ENCODE measurements at regions not wholly inside any gene's neighbourhood (a gene's known extent, or its start where the extent isn't known, plus 50 kb on each side); places are given as distances from the start of the nearest gene placed in this dataset.
A peak's percentile ranks its signal among the peaks of the same experiment; 100 is the strongest.

DNA sequence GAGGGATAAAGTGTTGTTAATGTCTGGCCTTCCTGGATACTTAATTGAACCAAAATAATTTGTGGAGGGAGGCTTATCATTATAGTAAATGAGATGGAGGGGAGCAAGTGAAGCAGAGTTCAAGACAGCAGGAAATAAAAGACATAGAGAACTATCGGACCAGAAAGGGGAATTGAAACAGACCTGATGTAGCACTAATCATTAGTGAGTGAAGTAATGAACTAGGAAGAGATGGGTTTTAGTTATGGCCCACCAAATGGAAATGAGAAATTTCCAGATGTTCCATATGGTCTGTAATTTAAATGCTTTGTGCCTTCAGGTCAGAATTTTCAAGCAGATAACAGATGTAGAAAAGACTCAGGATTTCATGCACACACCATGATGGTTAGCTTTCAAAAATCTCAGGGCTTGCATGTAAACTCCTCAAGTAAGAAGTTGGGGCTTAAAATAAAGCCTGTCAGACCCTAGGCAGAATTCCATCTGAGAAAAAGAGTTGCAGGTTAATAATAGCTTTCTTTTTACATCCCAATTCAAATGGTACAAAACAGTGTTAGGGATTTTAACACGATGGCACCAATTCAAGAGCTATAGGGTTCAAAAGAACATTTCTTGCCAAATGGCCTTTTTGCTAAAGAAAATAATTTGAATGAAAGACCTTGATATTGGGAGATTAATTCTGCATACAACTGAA lies 355.8 kb downstream of the FSCB start:
- DNase-seq (ENCODE audit: low spot score): peak; percentile 92

GRCh38 chr14:44149597-44149996 lies 357.5 kb downstream of the FSCB start:
- no peak for DNase-seq (ENCODE audit: low spot score)

DNA sequence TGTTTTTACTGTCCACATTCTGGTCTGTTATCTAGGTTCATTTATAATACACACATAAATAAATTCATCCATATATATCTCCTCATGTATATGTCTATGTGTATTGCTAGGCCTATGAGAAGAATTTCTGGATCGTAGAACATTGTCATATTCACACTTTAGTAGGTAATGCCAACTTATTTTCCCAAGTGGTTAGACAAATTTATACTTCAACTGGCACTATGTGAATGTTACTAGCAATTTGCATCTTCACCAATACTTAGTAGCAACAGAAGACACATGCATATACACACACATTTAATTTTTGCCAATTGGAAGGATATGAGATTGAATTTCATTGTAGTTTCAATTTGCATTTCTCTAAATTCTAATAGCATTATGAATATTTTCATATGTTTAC lies 365.1 kb downstream of the FSCB start:
- DNase-seq (ENCODE audit: low spot score): no peak

GRCh38 chr14:44135972-44136371 lies 371.1 kb downstream of the FSCB start:
- DNase-seq (ENCODE audit: low spot score): no peak

DNA sequence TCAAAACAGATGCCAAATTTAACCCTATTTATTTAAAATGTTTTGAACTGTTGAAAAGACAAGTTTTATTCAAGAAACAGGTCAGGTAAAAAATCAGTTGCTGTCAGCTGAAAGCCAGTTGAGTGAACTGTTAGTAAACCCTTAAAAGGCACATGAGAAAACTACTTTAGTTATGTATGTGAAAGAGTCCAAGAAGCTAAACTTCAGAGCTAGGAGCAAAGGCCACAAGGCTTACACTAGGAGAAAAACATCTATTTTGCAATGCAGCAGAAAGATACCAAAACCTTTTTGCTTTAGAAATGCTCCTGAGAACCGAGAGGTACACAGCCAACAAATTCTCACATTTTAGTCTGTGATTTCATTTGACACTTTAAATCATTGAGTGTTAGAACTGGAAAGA lies 375.2 kb downstream of the FSCB start:
- DNase-seq (ENCODE audit: low spot score): no peak

DNA sequence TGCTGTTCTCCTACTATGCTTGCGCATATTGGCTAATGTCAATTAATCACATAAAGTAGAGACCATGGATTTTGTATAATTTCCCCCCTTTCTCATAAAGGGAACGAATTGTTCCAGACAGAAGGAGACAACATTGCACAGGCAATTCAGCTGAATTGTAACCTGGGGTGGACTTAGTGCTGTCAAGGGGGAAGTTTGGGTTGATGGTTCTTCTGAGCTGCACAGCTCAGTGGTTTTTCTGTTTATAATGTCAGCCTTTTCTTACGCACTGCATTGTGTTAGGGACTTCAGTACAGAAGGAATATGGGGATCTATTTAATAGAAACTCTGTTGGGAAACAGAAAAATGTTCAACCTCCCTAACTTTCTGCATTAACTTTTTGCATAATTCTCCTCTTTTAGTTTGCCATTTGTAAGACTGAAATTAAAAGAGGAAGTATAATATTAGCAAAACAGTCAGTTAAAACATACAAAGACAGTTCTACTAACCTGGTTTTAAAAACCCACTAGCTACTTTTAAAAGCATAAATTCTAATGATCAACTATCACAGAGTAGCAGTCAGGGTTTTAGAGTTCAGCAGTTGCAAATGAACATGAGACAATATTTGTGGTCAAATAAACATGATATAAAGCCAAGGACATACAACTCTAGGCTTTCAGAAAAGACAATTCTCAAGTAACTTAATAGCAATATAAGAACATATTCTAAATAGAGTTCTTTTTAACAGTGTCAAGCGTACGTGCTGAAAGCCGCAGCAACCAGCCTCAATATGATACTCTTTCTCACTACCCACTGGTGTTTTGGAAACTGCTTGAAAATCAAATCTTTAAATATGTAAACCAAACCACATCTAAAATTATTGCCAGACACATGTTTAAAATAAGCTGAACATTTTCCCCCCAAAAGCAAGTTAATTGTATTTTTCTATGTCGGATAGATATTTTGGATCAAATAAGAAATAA lies 393.0 kb downstream of the FSCB start:
- DNase-seq (ENCODE audit: low spot score): no peak

DNA sequence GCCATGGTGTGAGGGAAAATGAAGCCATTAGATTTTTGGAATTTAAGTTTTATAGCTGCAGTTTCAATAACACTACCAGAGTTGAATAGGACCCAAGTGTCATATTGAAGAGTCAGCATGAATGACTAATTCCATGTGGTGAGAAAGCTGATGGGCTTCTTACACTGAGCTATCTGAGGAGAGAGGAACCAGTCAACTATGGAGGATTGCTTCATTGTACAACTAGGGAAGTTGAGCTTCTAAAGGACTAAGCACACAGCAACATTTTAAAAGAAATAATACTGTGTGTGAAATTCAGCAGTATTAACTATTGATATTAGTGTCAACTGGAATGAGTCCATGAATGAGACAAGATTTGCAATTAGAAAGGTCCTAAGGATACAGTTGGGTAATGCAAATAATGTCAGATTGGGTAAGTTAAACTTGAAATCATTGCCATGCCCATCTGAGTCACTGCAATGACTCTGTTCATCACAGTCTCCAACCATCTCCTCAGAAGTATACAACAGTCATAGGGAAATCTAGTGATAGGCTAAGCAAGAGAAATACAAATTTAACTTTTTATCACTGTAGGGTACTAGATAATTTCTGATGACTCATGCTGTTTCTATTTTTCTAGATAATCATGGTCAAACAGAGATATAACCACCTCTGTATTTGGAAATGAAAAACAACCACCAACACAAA lies 394.2 kb downstream of the FSCB start:
- no peak for DNase-seq (ENCODE audit: low spot score)

- DNase-seq (ENCODE audit: low spot score): no peak
These were observed 398.0 kb downstream of the FSCB start for GRCh38 chr14:44109036-44109435.

DNA sequence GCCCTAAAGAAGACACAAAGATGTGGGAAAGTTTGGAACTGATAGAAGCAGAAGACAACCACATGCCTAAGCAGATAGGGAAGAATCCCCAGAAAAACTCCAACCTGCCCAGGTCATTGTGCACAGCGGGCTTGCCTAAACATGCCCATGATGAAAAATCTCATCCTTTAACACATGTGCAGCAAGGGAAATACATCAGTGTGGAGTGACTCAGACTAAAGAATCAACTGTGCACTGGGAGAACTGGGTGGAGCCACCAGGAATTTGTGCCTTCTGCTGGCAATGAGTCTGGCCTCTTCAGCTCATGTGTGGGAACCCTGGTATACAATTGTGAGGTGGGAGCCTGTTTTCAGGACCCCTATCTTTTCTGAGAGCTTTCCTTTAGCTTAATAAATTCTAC lies 398.5 kb downstream of the FSCB start:
- no peak for DNase-seq (ENCODE audit: low spot score)

- DNase-seq (ENCODE audit: low spot score): no peak
These were observed 399.9 kb downstream of the FSCB start for GRCh38 chr14:44107156-44107555.

- DNase-seq (ENCODE audit: low spot score): no peak
These were observed 407.2 kb downstream of the FSCB start for GRCh38 chr14:44099743-44100488.

GRCh38 chr14:44081146-44081545 lies 425.9 kb downstream of the FSCB start:
- no peak for DNase-seq (ENCODE audit: low spot score)

GRCh38 chr14:44070046-44070445 lies 437.0 kb downstream of the FSCB start:
- DNase-seq (ENCODE audit: low spot score): peak; percentile 26

GRCh38 chr14:44053422-44053821 lies 453.7 kb downstream of the FSCB start:
- DNase-seq (ENCODE audit: low spot score): no peak

DNA sequence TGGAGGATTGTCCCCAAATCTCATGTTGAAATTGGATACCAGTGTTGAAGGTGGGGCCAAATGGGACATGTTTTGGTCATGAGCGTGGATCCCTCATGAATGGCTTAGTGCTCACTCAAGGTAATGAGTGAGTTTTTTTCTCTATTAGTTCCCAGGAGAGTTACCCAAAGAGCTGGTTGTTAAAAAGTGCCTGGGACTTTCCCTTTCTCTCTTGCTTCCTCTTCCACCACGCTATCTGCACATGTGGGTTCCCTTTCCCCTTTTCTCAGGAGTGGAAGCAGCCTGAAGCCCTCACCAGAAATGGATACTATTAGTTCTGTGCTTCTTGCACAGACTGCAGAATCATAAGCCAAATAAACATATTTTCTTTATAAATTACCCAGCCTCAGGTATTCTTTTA lies 465.4 kb downstream of the FSCB start:
- DNase-seq (ENCODE audit: low spot score): no peak

DNA sequence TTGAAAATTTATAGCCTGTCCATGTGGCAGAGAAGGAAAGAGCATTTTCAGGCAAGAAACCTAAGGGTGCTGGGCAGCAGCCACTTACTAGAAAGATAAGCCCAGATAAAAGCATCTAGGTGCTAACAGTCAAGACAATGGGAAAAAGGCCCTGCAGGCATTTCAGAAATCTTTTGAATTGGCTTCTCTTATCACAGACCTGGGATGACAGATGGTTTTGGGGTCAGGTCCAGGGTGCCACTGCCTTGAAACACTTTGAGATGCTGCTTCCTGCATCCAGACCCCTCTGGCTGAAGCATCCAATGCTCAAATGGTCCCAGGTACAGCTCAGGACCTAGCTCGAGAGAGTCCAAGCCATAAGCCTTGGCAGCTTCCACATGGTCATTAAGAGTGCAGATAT lies 466.5 kb downstream of the FSCB start:
- DNase-seq (ENCODE audit: low spot score): no peak

DNA sequence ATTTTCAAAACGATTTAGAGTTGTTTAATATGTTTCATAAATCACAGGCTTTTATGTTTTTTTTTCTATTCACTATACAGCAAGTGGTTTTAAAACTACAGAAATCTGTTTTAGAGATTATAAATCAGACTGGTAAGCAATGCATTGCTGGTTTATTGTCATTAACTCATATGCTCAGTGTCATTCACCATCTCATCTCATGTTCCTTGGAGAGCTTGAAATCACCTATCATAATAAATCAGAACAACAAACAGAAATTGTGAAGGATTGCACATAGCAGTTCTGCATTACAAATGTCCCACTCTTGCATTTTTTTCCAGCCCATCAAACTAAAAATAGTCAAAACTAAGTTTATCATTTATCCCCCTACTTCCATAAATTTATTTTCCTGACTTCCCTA lies 470.8 kb downstream of the FSCB start:
- DNase-seq (ENCODE audit: low spot score): no peak

GRCh38 chr14:44035707-44036106 lies 471.4 kb downstream of the FSCB start:
- peak; percentile 8 for DNase-seq (ENCODE audit: low spot score)

DNA sequence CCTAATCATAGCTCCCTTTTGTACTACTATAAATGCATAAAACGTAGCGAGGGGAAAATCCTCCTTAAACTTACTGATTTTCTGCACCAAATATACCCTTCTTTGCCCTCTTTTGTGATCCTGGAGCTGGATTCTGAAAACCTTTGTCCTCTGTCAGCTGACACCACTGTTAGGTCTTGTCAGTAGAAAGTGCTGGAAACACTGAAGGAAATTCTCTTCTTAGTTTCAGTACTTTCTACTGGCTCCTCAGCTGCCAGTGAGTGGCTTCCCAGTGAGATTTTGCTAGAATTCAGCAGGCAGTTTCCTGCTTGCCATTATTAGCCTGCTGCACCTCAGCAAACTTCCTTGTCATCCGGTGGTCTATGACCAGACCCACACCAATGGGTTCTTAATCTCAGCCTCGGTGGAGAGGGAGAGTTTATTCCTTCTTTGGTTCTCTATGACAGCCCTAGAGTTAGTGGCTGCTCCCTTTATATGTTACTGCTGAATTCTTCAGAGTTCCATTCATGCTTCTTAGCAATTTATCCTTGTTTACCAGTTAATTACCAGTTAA lies 476.2 kb downstream of the FSCB start:
- peak; percentile 46 for DNase-seq (ENCODE audit: low spot score)

DNA sequence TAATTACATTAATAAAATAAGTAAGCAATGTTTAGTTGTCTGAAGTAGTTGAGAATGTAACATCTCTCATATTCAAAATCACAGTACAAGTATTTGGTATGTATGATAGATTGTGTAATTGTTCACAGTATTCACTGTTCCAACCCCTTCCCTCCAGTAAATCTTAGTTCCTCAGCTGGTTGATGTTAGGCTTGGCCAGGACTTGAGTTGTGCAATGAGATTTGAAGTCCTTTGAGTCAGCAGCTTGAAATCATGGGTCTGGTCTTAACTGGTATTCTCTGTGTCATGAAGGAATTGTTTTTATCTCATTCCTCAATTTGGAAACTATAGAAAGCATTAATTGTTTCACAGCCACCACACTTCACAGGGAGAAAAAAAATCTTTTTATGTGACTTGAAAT lies 477.1 kb downstream of the FSCB start:
- DNase-seq (ENCODE audit: low spot score): peak; percentile 96

GRCh38 chr14:44027397-44027796 lies 479.7 kb downstream of the FSCB start:
- DNase-seq (ENCODE audit: low spot score): no peak

Data from umbilical cord (tissue), 1 donor.